T-helper 1 cell (primary cell): ENCODE measurements at regions not wholly inside any gene's neighbourhood (a gene's known extent, or its start where the extent isn't known, plus 50 kb on each side); places are given as distances from the start of the nearest gene placed in this dataset.
"Not testable (repeated sequence)": the region's sequence is repeated elsewhere in the genome, so short reads cannot be mapped to it uniquely, and the experiment has no call there.

Experiments used
- DNase-seq, 5 donors: peaks; one replicate each; pipeline ENCODE4 v3.0.0-alpha.2; 2012 to 2020

DNA sequence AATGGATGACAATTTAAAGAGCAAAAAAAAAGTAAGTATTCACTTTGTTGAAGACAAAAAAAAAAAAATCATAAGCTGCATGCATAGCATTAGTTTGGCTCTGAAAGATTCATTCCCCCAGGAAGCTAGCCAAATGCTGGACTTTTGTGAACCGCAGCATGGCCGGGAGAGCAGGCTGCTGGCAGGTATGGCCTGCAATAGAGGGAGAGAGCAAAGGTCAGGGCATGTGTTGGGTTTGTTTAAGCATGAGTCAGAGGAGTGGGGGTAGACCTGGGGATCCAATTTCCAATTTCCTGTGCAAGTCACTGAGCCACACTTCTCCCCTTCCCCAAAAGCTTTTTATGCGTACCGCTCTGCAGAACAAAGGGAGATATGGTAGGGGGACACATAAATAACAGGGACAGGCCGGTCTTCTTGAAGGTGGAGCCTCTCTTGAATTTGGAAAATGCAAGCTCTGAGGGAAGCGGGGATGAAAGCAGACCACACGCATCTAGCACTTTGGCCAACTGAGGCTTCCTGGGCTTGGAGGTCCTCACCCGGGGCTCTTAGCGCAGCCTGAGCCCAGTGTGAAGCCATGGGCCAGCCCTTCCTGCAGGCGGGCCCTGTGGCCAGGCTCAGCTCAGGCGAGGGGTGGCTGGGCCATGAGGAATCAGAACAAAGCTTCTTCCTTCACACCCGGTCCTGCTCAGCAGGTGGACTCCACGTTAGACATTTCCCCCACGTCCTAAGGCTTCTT, 171.1 kb downstream of the TOMM20 start:
- DNase-seq = no peak

- no peak for DNase-seq
Measured at GRCh38 chr1:234956821-234957329, 171.8 kb downstream of the TOMM20 start.

DNA sequence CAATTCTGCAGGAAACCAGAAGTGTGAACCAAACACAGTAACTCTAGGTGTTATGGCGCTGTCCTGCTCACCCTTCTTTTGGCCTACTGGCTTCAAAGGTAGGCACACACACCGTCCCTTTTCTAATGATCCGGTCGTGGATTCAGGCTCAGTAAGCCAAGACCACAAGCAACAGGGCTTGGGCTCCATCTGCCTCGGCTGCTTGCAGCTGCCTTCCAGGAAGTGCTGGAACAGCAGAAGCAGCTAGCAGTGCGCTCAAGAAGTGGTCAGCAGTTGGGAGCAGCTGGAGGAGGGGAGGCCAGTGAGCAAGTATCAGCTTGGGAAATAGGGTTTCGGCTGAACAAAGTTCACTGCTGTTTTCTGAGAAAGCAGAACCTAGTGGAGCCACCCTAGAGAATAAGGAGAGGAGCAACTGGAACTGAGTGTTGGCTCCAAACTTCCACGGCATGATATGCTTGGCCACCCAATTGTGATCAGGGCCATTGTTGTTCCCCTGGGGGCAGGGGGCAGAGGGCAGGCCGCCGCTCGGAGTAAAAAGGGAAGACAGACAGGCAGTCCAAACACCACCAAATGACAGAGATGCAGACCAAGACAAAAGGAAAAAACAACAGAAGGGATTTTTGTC, 173.4 kb downstream of the TOMM20 start:
- no peak for DNase-seq

DNA sequence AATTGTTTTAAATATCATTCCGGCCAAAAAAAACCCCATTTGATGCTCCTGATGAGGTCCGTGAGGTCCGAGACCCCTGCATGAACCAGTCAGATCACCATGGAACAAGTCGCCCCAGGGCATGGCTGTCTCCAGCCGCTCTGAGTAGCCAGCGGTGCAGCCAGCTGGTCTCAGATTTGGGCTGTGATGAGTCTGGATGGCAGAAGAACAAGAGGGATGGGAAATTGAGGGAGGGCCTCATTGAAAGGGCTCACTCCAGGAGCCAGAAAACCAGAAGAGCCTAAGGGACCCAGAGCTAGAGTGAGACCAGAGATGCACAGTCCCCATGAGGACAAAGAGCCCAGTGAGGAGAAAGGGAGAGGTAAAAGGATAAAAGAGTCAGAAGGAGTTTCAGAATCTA, 174.0 kb downstream of the TOMM20 start:
- no peak for DNase-seq

DNA sequence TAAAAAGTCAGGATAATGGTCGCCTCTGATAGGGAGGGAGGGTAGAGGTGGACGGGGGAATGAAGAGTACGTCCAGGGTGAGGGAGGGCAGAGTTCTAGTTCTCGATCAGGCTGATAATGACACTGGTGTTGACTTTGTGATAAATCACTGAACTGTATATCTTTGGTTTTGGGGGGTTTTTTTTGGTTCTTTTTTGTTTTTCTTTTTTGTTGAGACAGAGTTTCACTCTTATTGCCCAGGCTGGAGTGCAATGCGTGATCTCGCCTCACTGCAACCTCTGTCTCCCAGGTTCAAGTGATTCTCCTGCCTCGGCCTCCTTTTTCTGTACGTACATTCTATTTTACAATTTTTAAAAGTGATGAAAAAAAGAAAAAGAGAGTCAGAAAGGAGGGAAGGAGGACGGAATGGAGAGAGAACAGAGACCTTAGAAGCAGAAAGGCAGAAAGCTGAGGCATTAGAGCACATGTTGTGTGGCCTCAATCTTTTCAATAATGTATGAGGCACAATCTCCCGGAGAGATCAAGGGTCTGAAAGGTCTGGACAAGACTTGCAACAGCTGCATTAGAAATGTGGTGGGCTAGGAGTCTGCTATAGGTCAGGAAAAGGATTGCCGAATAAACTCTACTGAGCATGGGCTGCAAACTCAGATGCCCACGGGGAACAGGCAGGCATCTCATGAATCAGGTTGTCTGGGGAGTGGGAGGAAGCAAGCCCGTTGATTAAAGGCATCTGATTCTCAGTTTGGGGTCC, 174.8 kb downstream of the TOMM20 start:
- no peak for DNase-seq

GRCh38 chr1:234950598-234950997, 178.0 kb downstream of the TOMM20 start:
- no peak for DNase-seq

DNA sequence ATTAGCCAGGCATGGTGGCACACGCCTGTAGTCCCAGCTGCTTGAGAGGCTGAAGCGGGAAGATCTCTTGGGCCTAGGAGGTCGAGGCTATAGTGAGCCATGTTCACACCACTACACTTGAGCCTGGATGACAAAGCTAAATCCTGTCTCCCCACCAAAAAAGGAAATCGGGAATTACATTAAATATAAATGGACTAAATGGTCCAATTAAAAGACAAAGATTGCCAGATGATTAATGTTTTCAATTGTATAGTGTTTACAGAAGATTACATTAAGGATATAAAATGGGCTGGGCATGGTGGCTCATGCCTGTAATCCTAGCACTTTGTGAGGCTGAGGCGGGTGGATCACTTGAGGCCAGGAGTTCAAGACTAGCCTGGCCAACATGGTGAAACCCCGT, 179.1 kb downstream of the TOMM20 start:
- DNase-seq = not testable (repeated sequence)

- DNase-seq = no peak
Measured at GRCh38 chr1:234944439-234945344, 183.9 kb downstream of the TOMM20 start.

DNA sequence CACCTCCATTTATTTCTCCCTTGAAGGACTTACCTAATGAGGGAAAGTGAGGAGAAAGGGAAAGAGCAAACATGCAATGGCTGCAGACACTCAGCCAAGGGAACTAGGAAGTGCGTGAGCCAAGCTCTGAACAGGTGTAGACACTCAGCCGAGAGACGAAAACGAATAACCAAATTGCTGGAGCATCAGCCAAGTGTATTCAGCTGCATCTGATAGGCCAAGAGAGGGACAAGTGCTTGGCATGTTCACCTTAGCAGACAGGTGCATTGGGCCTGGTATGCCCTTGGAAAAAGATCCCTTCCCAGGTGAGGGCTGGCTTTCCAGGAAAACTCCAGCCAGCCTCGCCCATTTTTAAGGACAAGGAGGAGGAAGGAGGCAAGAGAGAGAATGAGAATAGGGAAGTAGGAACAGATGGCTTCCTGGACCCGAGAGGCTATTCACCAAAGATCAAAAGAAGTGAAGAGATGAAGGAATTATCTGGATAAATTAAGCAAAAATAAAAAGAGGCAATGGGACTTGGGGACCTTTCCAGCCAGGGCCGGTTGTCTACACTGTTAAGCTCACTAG, 184.7 kb downstream of the TOMM20 start:
- DNase-seq = no peak

DNA sequence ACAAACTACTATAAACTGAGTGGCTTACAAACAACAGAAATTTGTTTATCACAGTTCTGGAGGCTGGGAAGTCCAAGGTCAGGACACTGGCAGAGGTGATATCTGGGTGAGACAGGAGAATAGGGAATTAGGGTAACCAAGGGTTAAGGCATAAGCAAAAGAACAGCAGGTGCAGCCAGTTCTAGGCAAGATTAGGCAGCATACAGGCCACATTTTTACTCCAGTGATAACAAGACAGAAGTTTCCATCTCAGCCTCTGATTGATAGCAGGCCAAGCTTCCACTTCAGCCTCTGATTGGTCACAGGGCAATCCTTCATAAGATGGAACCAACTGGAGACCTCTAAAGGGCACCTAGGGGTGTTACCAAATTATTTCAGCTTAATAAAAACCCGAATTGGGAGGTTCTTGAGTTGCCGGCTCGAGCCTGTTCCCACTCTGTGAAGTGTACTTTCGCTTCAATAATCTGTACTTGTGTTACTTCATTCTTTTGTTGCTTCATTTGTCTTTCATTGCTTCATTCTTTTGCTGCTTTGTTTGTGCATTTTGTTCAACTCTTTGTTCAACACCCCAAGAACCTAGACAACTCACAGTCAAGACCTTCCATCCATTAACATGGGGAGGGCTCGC, 185.6 kb downstream of the TOMM20 start:
- no peak for DNase-seq

- DNase-seq = no peak
Measured at GRCh38 chr1:234942012-234942332, 186.7 kb downstream of the TOMM20 start.

DNA sequence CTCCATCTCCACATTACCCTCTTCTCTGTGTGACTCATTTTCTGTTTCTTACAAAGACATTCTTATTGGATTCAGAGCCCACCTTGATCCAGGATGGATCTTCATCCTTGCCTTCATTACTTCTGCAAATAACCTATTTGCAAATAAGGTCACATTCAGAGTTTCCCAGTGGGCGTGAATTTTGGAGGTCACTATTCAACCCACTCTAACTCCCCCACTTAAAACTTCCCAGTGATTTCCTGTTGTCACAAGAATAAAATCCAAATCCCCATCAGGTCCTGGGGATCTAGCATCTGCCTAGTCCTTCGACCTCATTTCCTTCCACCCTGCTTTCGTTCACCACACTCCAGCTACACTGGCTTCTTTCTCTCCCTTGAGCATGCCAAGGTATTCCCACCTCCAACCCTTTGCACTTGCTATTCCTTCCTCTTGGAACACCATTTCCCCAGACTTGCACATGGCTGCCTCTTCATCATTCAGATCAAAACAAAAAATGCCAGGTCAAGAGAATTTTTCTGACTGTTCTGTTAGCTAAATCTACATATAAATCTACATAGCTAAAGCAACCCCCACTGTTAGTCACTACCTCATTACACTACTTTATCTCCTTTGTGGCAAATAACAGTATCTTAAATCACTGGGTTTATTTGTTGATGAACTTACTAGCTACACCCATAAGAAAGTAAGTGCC, 187.2 kb downstream of the TOMM20 start:
- DNase-seq = no peak

DNA sequence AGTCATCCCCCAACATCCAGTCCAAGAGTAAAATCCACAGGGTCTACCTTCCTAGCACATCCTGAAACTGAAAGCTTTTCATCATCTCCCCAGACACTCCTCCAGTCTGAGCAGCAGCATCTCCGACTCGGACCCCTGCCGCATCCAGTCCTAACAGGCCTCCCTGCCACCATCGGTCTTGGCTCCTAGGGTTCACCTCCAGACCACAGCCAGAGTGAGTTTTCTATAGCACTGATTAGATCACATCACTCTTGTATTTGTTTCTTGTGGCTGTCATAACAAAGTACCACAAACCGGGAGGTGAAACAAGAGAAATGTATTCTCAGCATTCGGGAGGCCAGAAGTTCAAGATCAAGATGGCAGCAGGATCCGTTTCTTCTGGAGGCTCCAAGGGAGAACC, 187.8 kb downstream of the TOMM20 start:
- no peak for DNase-seq

DNA sequence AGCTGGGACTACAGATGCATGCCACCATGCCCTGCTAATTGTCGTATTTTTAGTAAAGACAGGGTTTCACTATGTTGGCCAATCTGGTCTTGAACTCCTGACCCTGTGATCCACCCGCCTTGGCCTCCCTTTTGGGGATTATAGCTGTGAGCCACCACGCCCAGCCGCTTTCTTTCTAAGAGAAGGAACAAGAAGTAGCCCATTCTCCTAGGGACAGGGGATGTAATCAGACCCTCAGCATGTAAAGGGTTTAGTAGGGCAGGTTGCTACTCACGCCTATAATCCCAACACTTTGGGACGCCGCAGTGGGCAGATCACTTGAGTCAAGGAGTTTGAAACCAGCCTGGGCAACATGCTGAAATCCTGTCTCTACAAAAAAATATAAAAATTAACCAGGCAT, 189.7 kb downstream of the TOMM20 start:
- DNase-seq = no peak

GRCh38 chr1:234938135-234938534, 190.5 kb downstream of the TOMM20 start:
- DNase-seq = no peak

- DNase-seq = no peak
Measured at GRCh38 chr1:234936612-234937389, 191.8 kb downstream of the TOMM20 start.

DNA sequence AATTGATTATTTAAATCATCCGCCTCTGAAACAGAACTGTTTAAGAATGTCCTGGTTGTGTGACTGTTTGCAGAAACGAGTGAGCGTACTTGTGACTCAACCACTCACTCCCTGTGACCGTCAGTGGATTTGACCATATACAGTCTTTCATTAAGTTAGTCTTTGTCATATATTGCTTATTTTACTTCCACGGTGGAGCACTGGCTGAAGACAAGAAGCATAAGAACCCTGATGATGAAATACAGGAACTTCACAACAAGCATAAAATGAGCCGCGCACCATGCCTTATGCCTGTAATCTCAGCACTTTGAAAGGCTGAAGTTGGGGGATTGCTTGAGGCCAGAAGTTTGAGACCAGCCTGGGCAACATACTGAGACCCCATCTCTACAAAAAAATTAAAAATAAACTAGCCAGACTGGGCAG, 194.0 kb downstream of the TOMM20 start:
- no peak for DNase-seq

- DNase-seq = peak in 1 of 5 donors; percentile 45
Measured at GRCh38 chr1:234933475-234933874, 195.2 kb downstream of the TOMM20 start.

DNA sequence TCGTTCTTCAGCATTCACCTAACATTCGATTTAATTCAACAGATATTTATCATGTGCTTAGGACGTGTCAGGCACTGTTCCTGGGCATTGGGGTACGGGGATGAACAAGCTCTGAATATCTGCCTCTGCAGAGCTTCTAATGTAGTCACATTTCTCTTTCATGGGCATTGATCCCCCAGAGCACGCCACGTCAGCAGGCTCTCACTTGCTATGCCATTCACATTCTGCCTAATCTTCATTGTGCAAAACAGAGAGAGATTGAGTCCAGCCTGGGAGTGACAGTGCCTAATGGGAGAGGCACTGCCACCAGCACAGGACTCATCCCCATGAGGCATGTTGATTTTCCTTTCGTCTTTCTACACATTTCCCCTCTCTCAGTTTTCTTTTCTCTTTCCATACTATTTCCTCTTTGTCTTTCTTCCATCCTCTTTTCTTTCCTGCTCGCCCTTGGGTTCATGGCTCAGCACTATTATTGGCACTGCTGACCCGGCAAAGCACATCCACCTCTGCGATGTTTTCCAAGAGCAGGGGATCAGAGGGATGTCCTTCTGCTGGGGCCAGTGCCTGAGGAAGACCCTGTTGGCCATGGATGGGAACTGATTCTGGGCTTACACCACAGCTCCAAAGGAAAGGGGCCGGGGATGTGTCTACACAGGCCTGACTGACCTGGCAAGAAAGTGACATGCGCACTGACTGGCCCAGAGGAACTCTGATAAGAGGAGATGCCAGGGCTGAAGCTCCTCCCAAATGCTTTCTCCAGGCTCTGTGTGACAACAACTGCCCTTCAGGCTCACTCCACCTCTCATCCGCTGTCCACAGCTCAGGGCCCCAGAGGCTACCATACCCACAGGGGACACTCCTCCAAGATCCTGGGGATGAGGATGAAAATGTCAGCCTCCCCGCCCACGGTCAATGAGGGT, 195.9 kb downstream of the TOMM20 start:
- no peak for DNase-seq
